ENCODE measurements at regions not wholly inside any gene's neighbourhood (a gene's known extent, or its start where the extent isn't known, plus 50 kb on each side); places are given as distances from the start of the nearest gene placed in this dataset.

- intact Hi-C loops (cut with micrococcal nuclease), result no loop called here
- Histone ChIP-seq H3K27me3 (ENCODE audit: insufficient read depth, low read length) (no peaks in the 10 kb centered on the region), H3K27ac (ENCODE audit: low read depth, low read length) (no peak overlapping the region), H3K36me3 (ENCODE audit: control insufficient read depth in 1 of 2, insufficient read depth in 2 of 2, low read length in 2 of 2) (no peaks in the 10 kb centered on the region), H3K9ac (ENCODE audit: low read length) (no peak overlapping the region), H3K79me2 (ENCODE audit: insufficient read depth, low read length) (no peaks in the 10 kb centered on the region), H3K4me3 (replicated peaks in 1 of 2; ENCODE audit: low read depth in 1 of 2, low read length in 2 of 2) (no peak overlapping the region), H4K20me1 (ENCODE audit: insufficient read depth) (no peaks in the 10 kb centered on the region), H3K4me2 (ENCODE audit: low read length) (no peak overlapping the region), H2AFZ (ENCODE audit: low read depth, low read length, poor library complexity, severe bottlenecking) (no peak overlapping the region), H3K9me3 (ENCODE audit: control insufficient read depth in 1 of 2, insufficient read depth in 1 of 2, low read depth in 1 of 2, low read length in 2 of 2) (no peaks in the 10 kb centered on the region), H3K9me2 (ENCODE audit: insufficient read depth) (no peaks in the 10 kb centered on the region), H3K4me1 (ENCODE audit: control insufficient read depth in 1 of 2, insufficient read depth in 2 of 2, low read length in 2 of 2) (no peaks in the 10 kb centered on the region)
- no TSS peak for BruUV-seq (replicated peaks)
- ChIA-PET RAD21 (ENCODE audit: low non-redundant PET in 1 of 2, low total read pairs in 2 of 2, uncharacterized antibody in 2 of 2, unreplicated experiment in 2 of 2) (no interaction called here), CTCF (no interaction called here), POLR2A (no interaction called here)
- TF ChIP-seq, protein P1, sequence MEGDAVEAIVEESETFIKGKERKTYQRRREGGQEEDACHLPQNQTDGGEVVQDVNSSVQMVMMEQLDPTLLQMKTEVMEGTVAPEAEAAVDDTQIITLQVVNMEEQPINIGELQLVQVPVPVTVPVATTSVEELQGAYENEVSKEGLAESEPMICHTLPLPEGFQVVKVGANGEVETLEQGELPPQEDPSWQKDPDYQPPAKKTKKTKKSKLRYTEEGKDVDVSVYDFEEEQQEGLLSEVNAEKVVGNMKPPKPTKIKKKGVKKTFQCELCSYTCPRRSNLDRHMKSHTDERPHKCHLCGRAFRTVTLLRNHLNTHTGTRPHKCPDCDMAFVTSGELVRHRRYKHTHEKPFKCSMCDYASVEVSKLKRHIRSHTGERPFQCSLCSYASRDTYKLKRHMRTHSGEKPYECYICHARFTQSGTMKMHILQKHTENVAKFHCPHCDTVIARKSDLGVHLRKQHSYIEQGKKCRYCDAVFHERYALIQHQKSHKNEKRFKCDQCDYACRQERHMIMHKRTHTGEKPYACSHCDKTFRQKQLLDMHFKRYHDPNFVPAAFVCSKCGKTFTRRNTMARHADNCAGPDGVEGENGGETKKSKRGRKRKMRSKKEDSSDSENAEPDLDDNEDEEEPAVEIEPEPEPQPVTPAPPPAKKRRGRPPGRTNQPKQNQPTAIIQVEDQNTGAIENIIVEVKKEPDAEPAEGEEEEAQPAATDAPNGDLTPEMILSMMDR (IDR thresholded peaks at IDR 0.05 in 2 of 3, conservative IDR thresholded peaks at IDR 0.05 in 1 of 3; ENCODE audit: borderline replicate concordance in 1 of 3, insufficient read depth in 1 of 3, low read depth in 2 of 3, low read length in 2 of 3), result no peak
- TF ChIP-seq SIN3A (IDR thresholded peaks at IDR 0.05; ENCODE audit: low read depth), result no peak
- no peak for ATAC-seq
- DNase-seq (ENCODE audit: low read depth, low spot score), result no peak
Observed at GRCh38 chr7:34471844-34472243, 186.2 kb upstream of the NPSR1 start.

- H3K36me3 ChIP-seq (ENCODE audit: control insufficient read depth in 1 of 2, insufficient read depth in 2 of 2, low read length in 2 of 2), result no peaks in the 10 kb centered on the region
- ChIA-PET POLR2A (no interaction called here), CTCF (no interaction called here), RAD21 (ENCODE audit: low non-redundant PET in 1 of 2, low total read pairs in 2 of 2, uncharacterized antibody in 2 of 2, unreplicated experiment in 2 of 2) (no interaction called here)
- H4K20me1 ChIP-seq (ENCODE audit: insufficient read depth), result no peaks in the 10 kb centered on the region
- DNase-seq (ENCODE audit: low read depth, low spot score), result no peak
- no peak overlapping the region for H3K4me2 ChIP-seq (ENCODE audit: low read length)
- no peak overlapping the region for H3K4me3 ChIP-seq (replicated peaks in 1 of 2; ENCODE audit: low read depth in 1 of 2, low read length in 2 of 2)
- H3K27me3 ChIP-seq (ENCODE audit: insufficient read depth, low read length), result no peaks in the 10 kb centered on the region
- no peak overlapping the region for H3K27ac ChIP-seq (ENCODE audit: low read depth, low read length)
- intact Hi-C loops (cut with micrococcal nuclease), result no loop called here
- no peak overlapping the region for H2AFZ ChIP-seq (ENCODE audit: low read depth, low read length, poor library complexity, severe bottlenecking)
- H3K9me3 ChIP-seq (ENCODE audit: control insufficient read depth in 1 of 2, insufficient read depth in 1 of 2, low read depth in 1 of 2, low read length in 2 of 2), result no peaks in the 10 kb centered on the region
- no peaks in the 10 kb centered on the region for H3K9me2 ChIP-seq (ENCODE audit: insufficient read depth)
- BruUV-seq (replicated peaks), result no TSS peak
- H3K4me1 ChIP-seq (ENCODE audit: control insufficient read depth in 1 of 2, insufficient read depth in 2 of 2, low read length in 2 of 2), result no peaks in the 10 kb centered on the region
- ATAC-seq, result no peak
- H3K79me2 ChIP-seq (ENCODE audit: insufficient read depth, low read length), result no peaks in the 10 kb centered on the region
- H3K9ac ChIP-seq (ENCODE audit: low read length), result no peak overlapping the region
- TF ChIP-seq ZFX (IDR thresholded peaks at IDR 0.05), result no peak
- TF ChIP-seq ELF1 (IDR thresholded peaks at IDR 0.05; ENCODE audit: borderline replicate concordance, low read depth), result no peak
- no peak for TF ChIP-seq JUND (IDR thresholded peaks at IDR 0.05)
- TF ChIP-seq ZNF274 (IDR thresholded peaks at IDR 0.05; ENCODE audit: low read depth, low read length), result no peak
- TF ChIP-seq CBX3 (IDR thresholded peaks at IDR 0.05; ENCODE audit: low read depth), result no peak
- TF ChIP-seq, protein P2, sequence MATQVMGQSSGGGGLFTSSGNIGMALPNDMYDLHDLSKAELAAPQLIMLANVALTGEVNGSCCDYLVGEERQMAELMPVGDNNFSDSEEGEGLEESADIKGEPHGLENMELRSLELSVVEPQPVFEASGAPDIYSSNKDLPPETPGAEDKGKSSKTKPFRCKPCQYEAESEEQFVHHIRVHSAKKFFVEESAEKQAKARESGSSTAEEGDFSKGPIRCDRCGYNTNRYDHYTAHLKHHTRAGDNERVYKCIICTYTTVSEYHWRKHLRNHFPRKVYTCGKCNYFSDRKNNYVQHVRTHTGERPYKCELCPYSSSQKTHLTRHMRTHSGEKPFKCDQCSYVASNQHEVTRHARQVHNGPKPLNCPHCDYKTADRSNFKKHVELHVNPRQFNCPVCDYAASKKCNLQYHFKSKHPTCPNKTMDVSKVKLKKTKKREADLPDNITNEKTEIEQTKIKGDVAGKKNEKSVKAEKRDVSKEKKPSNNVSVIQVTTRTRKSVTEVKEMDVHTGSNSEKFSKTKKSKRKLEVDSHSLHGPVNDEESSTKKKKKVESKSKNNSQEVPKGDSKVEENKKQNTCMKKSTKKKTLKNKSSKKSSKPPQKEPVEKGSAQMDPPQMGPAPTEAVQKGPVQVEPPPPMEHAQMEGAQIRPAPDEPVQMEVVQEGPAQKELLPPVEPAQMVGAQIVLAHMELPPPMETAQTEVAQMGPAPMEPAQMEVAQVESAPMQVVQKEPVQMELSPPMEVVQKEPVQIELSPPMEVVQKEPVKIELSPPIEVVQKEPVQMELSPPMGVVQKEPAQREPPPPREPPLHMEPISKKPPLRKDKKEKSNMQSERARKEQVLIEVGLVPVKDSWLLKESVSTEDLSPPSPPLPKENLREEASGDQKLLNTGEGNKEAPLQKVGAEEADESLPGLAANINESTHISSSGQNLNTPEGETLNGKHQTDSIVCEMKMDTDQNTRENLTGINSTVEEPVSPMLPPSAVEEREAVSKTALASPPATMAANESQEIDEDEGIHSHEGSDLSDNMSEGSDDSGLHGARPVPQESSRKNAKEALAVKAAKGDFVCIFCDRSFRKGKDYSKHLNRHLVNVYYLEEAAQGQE (IDR thresholded peaks at IDR 0.05; ENCODE audit: low read depth), result no peak
- TF ChIP-seq SP1 (IDR thresholded peaks at IDR 0.05; ENCODE audit: low read depth), result no peak
- TF ChIP-seq YY1 (IDR thresholded peaks at IDR 0.05; ENCODE audit: extremely low read depth, insufficient replicate concordance, low read depth, low read length), result no peak
Observed at GRCh38 chr7:34486371-34486770, 171.6 kb upstream of the NPSR1 start.
